ENCODE measurements at regions not wholly inside any gene's neighbourhood (a gene's known extent, or its start where the extent isn't known, plus 50 kb on each side); places are given as distances from the start of the nearest gene placed in this dataset.

DNA sequence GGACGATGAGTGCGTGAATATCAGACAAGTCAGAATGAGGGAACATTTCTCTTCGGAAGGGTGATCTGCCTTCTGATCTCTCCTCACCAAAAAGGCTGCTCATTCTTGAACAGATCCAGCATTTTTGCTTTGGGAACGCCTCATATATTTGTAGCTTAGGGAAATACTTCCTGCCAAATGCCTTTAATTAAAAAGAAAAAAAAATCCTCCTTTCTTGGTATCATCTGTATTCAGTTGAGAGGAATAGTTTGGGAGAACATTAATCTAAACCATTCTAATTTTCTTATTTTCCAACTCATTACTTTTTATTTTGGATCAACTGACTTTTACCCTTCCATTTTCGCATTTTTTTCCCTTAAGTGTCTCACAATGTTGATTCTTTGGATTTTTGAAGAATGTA is 163.4 kb downstream of the SNX18 start:
- H3K4me1 ChIP-seq: no peaks in the 10 kb centered on the region
- no peak overlapping the region for H3K27ac ChIP-seq
- H2AFZ ChIP-seq: no peak overlapping the region
- TF ChIP-seq, protein P1, sequence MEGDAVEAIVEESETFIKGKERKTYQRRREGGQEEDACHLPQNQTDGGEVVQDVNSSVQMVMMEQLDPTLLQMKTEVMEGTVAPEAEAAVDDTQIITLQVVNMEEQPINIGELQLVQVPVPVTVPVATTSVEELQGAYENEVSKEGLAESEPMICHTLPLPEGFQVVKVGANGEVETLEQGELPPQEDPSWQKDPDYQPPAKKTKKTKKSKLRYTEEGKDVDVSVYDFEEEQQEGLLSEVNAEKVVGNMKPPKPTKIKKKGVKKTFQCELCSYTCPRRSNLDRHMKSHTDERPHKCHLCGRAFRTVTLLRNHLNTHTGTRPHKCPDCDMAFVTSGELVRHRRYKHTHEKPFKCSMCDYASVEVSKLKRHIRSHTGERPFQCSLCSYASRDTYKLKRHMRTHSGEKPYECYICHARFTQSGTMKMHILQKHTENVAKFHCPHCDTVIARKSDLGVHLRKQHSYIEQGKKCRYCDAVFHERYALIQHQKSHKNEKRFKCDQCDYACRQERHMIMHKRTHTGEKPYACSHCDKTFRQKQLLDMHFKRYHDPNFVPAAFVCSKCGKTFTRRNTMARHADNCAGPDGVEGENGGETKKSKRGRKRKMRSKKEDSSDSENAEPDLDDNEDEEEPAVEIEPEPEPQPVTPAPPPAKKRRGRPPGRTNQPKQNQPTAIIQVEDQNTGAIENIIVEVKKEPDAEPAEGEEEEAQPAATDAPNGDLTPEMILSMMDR (IDR thresholded peaks at IDR 0.05): no peak
- H3K4me3 ChIP-seq (ENCODE audit: low read depth, low read length): no peak overlapping the region
- H3K79me2 ChIP-seq: no peaks in the 10 kb centered on the region
- H3K36me3 ChIP-seq (ENCODE audit: control insufficient read depth, insufficient read depth, low read length): no peaks in the 10 kb centered on the region
- no peaks in the 10 kb centered on the region for H3K9me3 ChIP-seq (ENCODE audit: control insufficient read depth, low read length)
- no peak overlapping the region for H3K9ac ChIP-seq
- H3K27me3 ChIP-seq (ENCODE audit: control insufficient read depth, insufficient read depth, low read length): no peaks in the 10 kb centered on the region
- no peak overlapping the region for H3K4me2 ChIP-seq (ENCODE audit: low read length)

DNA sequence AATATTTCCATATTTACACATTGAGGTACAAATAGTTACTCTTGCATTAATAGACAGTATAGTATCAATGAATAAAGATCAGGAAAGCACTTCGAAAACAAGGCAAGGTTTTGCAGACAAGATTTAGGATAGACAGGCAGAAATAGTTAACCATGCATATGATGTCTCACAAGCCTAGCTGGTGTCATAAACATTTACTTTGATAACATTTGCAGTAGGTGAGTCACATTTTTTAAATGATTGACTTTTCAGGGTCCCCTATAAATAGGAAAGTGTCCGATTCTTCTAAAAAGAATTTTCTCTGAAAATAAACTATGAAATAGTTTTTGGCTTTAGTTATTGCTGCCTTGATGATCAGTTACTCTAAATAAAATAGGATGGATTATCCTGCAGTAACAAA is 162.1 kb downstream of the SNX18 start:
- TF ChIP-seq, protein P1 (IDR thresholded peaks at IDR 0.05): no peak
- H3K9me3 ChIP-seq (ENCODE audit: control insufficient read depth, low read length): no peaks in the 10 kb centered on the region
- H3K4me1 ChIP-seq: no peaks in the 10 kb centered on the region
- H3K4me3 ChIP-seq (ENCODE audit: low read depth, low read length): no peak overlapping the region
- no peaks in the 10 kb centered on the region for H3K27me3 ChIP-seq (ENCODE audit: control insufficient read depth, insufficient read depth, low read length)
- H2AFZ ChIP-seq: no peak overlapping the region
- no peak overlapping the region for H3K4me2 ChIP-seq (ENCODE audit: low read length)
- no peak overlapping the region for H3K9ac ChIP-seq
- no peaks in the 10 kb centered on the region for H3K36me3 ChIP-seq (ENCODE audit: control insufficient read depth, insufficient read depth, low read length)
- H3K27ac ChIP-seq: no peak overlapping the region
- H3K79me2 ChIP-seq: no peaks in the 10 kb centered on the region

DNA sequence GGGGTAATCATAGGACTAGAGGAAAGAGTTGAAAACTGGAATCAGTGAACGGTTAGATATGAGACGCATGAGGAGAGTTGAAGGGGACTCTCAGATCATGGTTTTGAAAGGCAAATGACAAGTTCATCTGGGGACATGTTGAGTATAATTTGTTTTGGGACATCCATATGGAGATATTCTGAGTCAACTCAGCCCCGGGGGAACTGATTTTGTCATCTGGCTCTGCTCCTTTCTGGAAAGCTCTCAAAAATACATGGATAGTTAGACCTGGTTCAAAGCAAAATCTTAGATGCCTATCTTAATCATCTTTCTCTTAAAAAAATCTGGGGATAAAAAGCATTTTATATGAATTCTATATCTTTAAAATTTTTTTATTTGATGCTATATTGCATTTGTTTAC is 161.2 kb downstream of the SNX18 start:
- Histone ChIP-seq H3K9me3 (ENCODE audit: control insufficient read depth, low read length) (no peaks in the 10 kb centered on the region), H3K27ac (no peak overlapping the region)

DNA sequence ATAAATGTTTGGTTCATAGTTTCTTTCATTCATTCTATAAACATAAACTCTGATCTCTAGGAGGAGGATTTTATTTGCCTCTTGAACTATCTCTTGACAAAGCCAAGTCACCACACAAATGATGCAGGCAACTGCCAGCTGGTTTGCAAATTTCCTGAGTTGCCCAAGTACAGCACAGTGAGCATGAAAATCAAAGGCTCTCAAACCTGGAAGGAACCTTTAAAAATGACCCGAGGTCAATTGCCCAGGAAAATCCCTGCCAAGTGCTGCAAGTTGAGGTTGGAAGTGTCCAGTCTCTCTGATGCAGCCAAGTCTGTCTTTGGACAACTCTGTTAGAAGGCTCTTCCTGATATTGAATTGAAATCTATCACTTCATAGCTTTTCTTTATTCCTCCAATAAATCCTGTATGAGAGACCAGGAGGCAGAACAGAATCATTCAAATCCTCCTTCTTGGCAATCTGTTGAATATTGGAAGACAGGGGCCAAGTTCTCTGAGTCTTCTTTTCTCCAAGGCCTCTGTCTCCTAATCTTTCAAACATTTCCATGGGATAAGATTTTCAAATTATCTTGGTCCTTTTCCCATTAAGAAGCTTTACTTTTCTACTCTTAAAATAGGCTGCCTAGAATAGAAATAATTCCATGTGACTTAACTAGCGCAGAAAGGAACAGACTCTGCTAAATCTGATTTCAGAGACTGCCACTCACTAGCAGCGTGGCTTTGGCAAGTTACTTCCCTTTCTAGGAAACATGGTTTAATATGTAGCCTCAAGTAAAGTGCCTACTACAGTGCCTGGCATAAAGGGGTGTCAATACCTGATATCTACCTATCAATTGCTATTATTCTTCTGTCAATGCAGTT is 159.2 kb downstream of the SNX18 start:
- no peak overlapping the region for H3K27ac ChIP-seq
- H2AFZ ChIP-seq: no peak overlapping the region
- no peak overlapping the region for H3K9ac ChIP-seq
- no peak overlapping the region for H3K4me2 ChIP-seq (ENCODE audit: low read length)
- no peaks in the 10 kb centered on the region for H3K79me2 ChIP-seq
- H3K9me3 ChIP-seq (ENCODE audit: control insufficient read depth, low read length): no peaks in the 10 kb centered on the region
- no peak overlapping the region for H3K4me3 ChIP-seq (ENCODE audit: low read depth, low read length)
- no peaks in the 10 kb centered on the region for H3K4me1 ChIP-seq
- H3K36me3 ChIP-seq (ENCODE audit: control insufficient read depth, insufficient read depth, low read length): no peaks in the 10 kb centered on the region
- no peaks in the 10 kb centered on the region for H3K27me3 ChIP-seq (ENCODE audit: control insufficient read depth, insufficient read depth, low read length)
- TF ChIP-seq, protein P1 (IDR thresholded peaks at IDR 0.05): no peak

More for the DNA sequence above, 161.2 kb downstream of the SNX18 start:
- H3K79me2 ChIP-seq: no peaks in the 10 kb centered on the region
- no peaks in the 10 kb centered on the region for H3K27me3 ChIP-seq (ENCODE audit: control insufficient read depth, insufficient read depth, low read length)
- H3K4me2 ChIP-seq (ENCODE audit: low read length): no peak overlapping the region
- H3K4me3 ChIP-seq (ENCODE audit: low read depth, low read length): no peak overlapping the region
- no peak overlapping the region for H3K9ac ChIP-seq
- TF ChIP-seq, protein P1 (IDR thresholded peaks at IDR 0.05): no peak
- H3K36me3 ChIP-seq (ENCODE audit: control insufficient read depth, insufficient read depth, low read length): no peaks in the 10 kb centered on the region
- H3K4me1 ChIP-seq: no peaks in the 10 kb centered on the region
- no peak overlapping the region for H2AFZ ChIP-seq
